IMR-90 (cell line): ENCODE measurements at regions not wholly inside any gene's neighbourhood (a gene's known extent, or its start where the extent isn't known, plus 50 kb on each side); places are given as distances from the start of the nearest gene placed in this dataset.

Experiments used
- ATAC-seq: fragments of 200-7000 bp; cut with Tn5 transposase; 2 replicates; pipeline ENCODE4 v1.9.1; 2020; ENCODE audit warnings: low read depth, mild to moderate bottlenecking, moderate library complexity
- BruUV-seq: library from RNA; stranded (reverse); fragments of 400-500 nt; replicated peaks from 2 replicates; lab custom pipeline; 2021; lab: Mats Ljungman, UMichigan
- CTCF ChIA-PET: fragments of 300-600 bp; formaldehyde crosslinking; extraction: SDS; loops from one replicate; lab custom pipeline; 2021; ENCODE audit warnings: antibody characterized with exemption; lab: Yijun Ruan, JAX
- POLR2A ChIA-PET: fragments of 300-600 bp; sonication (Branson Sonifier 250); formaldehyde crosslinking; loops from one replicate; lab custom pipeline; 2022; ENCODE audit warnings: antibody characterized with exemption; ENCODE audit not compliant: unreplicated experiment; lab: Charles Lee
- DNase-seq: peaks from one replicate; pipeline ENCODE4 v3.0.0; 2013
- H2AFZ ChIP-seq: replicated peaks from 2 replicates; pipeline ENCODE3; 2013; ENCODE audit warnings: low read length, mild to moderate bottlenecking; ENCODE audit not compliant: poor library complexity
- H2AK5ac ChIP-seq: 2 replicates; pipeline ENCODE4 v1.6.1; 2013; ENCODE audit warnings: low read depth, low read length, inconsistent platforms
- H2AK9ac ChIP-seq: replicated peaks from 2 replicates; pipeline ENCODE3; 2013; ENCODE audit warnings: mild to moderate bottlenecking, low read depth, low read length, moderate library complexity; ENCODE audit not compliant: poor library complexity
- H2BK120ac ChIP-seq: 2 replicates; pipeline ENCODE4 v1.6.1; 2013; ENCODE audit warnings: low read depth, low read length, inconsistent platforms
- H2BK15ac ChIP-seq: 3 replicates; pipeline ENCODE4 v1.6.1; 2013; ENCODE audit warnings: low read depth, low read length, inconsistent platforms
- H2BK20ac ChIP-seq: 2 replicates; pipeline ENCODE4 v1.6.1; 2013; ENCODE audit warnings: low read depth, mild to moderate bottlenecking, inconsistent platforms, low read length, moderate library complexity
- H2BK5ac ChIP-seq: 2 replicates; pipeline ENCODE4 v1.6.1; 2013; ENCODE audit warnings: mild to moderate bottlenecking, low read depth, low read length, inconsistent platforms; ENCODE audit not compliant: poor library complexity, severe bottlenecking
- H3K14ac ChIP-seq: replicated peaks from 2 replicates; pipeline ENCODE4 v1.6.1; 2013; ENCODE audit warnings: low read depth, low read length, inconsistent platforms
- H3K18ac ChIP-seq: 2 replicates; pipeline ENCODE4 v1.6.1; 2013; ENCODE audit warnings: low read depth, low read length, control low read depth
- H3K23ac ChIP-seq: 2 replicates; pipeline ENCODE4 v1.6.1; 2013; ENCODE audit warnings: low read depth, low read length, inconsistent platforms
- H3K27ac ChIP-seq: 2 replicates; pipeline ENCODE4 v1.5.1; 2013; ENCODE audit warnings: mild to moderate bottlenecking, control low read depth, low read length; ENCODE audit not compliant: insufficient read depth
- H3K27me3 ChIP-seq: 2 replicates; pipeline ENCODE4 v1.6.1; 2013; ENCODE audit warnings: low read length; ENCODE audit not compliant: control insufficient read depth, insufficient read depth
- H3K36me3 ChIP-seq: 2 replicates; pipeline ENCODE4 v1.6.1; 2013; ENCODE audit warnings: low read length, mixed read lengths; ENCODE audit not compliant: control insufficient read depth, insufficient read depth
- H3K4ac ChIP-seq: 2 replicates; pipeline ENCODE4 v1.6.1; 2013; ENCODE audit warnings: low read depth, low read length, inconsistent platforms
- H3K4me1 ChIP-seq: 2 replicates; pipeline ENCODE4 v1.6.1; 2013; ENCODE audit warnings: low read length, mixed read lengths; ENCODE audit not compliant: control insufficient read depth, insufficient read depth
- H3K4me2 ChIP-seq: 2 replicates; pipeline ENCODE4 v1.6.1; 2013; ENCODE audit warnings: low read depth, mild to moderate bottlenecking, control low read depth, low read length, moderate library complexity
- H3K4me3 ChIP-seq: 2 replicates; pipeline ENCODE4 v1.5.1; 2013; ENCODE audit warnings: low read depth, mild to moderate bottlenecking, control low read depth, low read length, moderate library complexity; ENCODE audit not compliant: insufficient read depth
- H3K56ac ChIP-seq: 2 replicates; pipeline ENCODE4 v1.6.1; 2013; ENCODE audit warnings: low read length, inconsistent platforms; ENCODE audit not compliant: insufficient read depth; ENCODE audit errors: extremely low read depth
- H3K79me1 ChIP-seq, 2 experiments: 2 replicates each; pipeline ENCODE4 v1.6.1; 2013; ENCODE audit warnings: low read length in 2 of 2, inconsistent platforms in 1 of 2, low read depth in 1 of 2
- H3K9ac ChIP-seq: 2 replicates; pipeline ENCODE4 v1.6.1; 2013; ENCODE audit warnings: low read depth, low read length, control low read depth
- H3K9me1 ChIP-seq: 2 replicates; pipeline ENCODE4 v1.6.1; 2013; ENCODE audit warnings: low read length, inconsistent platforms; ENCODE audit not compliant: insufficient read depth
- H3K9me3 ChIP-seq: 2 replicates; pipeline ENCODE4 v1.6.1; 2013; ENCODE audit warnings: low read length; ENCODE audit not compliant: control insufficient read depth, insufficient read depth
- H4K20me1 ChIP-seq: 2 replicates; pipeline ENCODE4 v1.6.1; 2013; ENCODE audit warnings: low read length, inconsistent platforms; ENCODE audit not compliant: insufficient read depth
- H4K5ac ChIP-seq: 2 replicates; pipeline ENCODE4 v1.6.1; 2013; ENCODE audit warnings: mild to moderate bottlenecking, low read depth, low read length, control low read depth
- H4K8ac ChIP-seq, 2 experiments: 2 replicates each; pipeline ENCODE4 v1.6.1; 2013; ENCODE audit warnings: low read depth in 2 of 2, low read length in 2 of 2, control low read depth in 1 of 2, inconsistent platforms in 1 of 2
- H4K91ac ChIP-seq: 2 replicates; pipeline ENCODE4 v1.6.1; 2013; ENCODE audit warnings: low read depth, low read length, inconsistent platforms; ENCODE audit not compliant: insufficient read depth
- BHLHE40 ChIP-seq: fragments of 150-350 bp; IDR thresholded peaks from 2 replicates; pipeline ENCODE4 v1.6.1; 2016; ENCODE audit warnings: mild to moderate bottlenecking, low read depth, low read length
- CEBPB ChIP-seq: IDR thresholded peaks from 2 replicates; pipeline ENCODE4 v1.6.1; 2012; ENCODE audit warnings: low read depth, low read length, improper control_type of control experiment
- CHD1 ChIP-seq: IDR thresholded peaks from 2 replicates; pipeline ENCODE4 v1.6.1; 2012; ENCODE audit warnings: low read depth, low read length, improper control_type of control experiment
- CTCF ChIP-seq: conservative IDR thresholded peaks from 2 replicates; pipeline ENCODE4 v1.5.1; 2012; ENCODE audit warnings: mild to moderate bottlenecking, low read depth, low read length, improper control_type of control experiment
- ELK1 ChIP-seq: fragments of 150-350 bp; IDR thresholded peaks from 2 replicates; pipeline ENCODE4 v1.6.1; 2016; ENCODE audit warnings: low read depth, mild to moderate bottlenecking, low read length, moderate library complexity, borderline replicate concordance
- MAFK ChIP-seq: IDR thresholded peaks from 2 replicates; pipeline ENCODE4 v1.6.1; 2012; ENCODE audit warnings: low read depth, low read length, improper control_type of control experiment
- MAZ ChIP-seq: IDR thresholded peaks from 2 replicates; pipeline ENCODE4 v1.6.1; 2012; ENCODE audit warnings: low read depth, mild to moderate bottlenecking, low read length, improper control_type of control experiment, moderate library complexity, borderline replicate concordance
- MXI1 ChIP-seq: IDR thresholded peaks from 2 replicates; pipeline ENCODE4 v1.6.1; 2012; ENCODE audit warnings: low read depth, mild to moderate bottlenecking, low read length, moderate library complexity, borderline replicate concordance
- NFE2L2 ChIP-seq: fragments of 150-350 bp; IDR thresholded peaks from 2 replicates; pipeline ENCODE4 v1.6.1; 2016; ENCODE audit warnings: low read depth, mild to moderate bottlenecking, low read length
- POLR2A ChIP-seq: IDR thresholded peaks from 2 replicates; pipeline ENCODE4 v1.6.1; 2012; ENCODE audit warnings: mild to moderate bottlenecking, low read depth, low read length
- RAD21 ChIP-seq: IDR thresholded peaks from 2 replicates; pipeline ENCODE4 v1.6.1; 2012; ENCODE audit warnings: low read length, improper control_type of control experiment
- RFX5 ChIP-seq: IDR thresholded peaks from 2 replicates; pipeline ENCODE4 v1.8.0; 2012; ENCODE audit warnings: low read depth, mild to moderate bottlenecking, low read length, moderate library complexity
- SMC3 ChIP-seq: fragments of 150-350 bp; IDR thresholded peaks from 2 replicates; pipeline ENCODE4 v1.6.1; 2016; ENCODE audit warnings: low read depth, mild to moderate bottlenecking, antibody characterized with exemption, low read length, moderate library complexity
- USF2 ChIP-seq: fragments of 150-350 bp; IDR thresholded peaks from 2 replicates; pipeline ENCODE4 v1.6.1; 2017; ENCODE audit warnings: mild to moderate bottlenecking, antibody characterized with exemption, low read length, low read depth
- WGBS, 2 experiments: methylation state at CpG; one replicate each; pipeline versions ENCODE4 v1.1.5 to v1.1.7; 2013; ENCODE audit warnings: missing lambda C conversion rate in 2 of 2; ENCODE audit not compliant: insufficient read length in 1 of 2; ENCODE audit errors: extremely low coverage in 2 of 2; 5-methylcytosine and 5-hydroxymethylcytosine counted together
- dilution Hi-C: fragments of 300-500 bp; cut with HindIII; formaldehyde crosslinking; loops from one replicate; pipeline ENCODE4 v1.14.3; 2018; ENCODE audit warnings: low sequenced_read_pairs; ENCODE audit not compliant: unreplicated experiment
- in situ Hi-C: fragments of 300-500 bp; cut with MboI; formaldehyde crosslinking; loops from 3 replicates; pipeline ENCODE4 v1.14.3; 2019; ENCODE audit warnings: low sequenced_read_pairs, inconsistent platforms, mixed read lengths
- intact Hi-C: fragments of 100-400 bp; cut with micrococcal nuclease; formaldehyde crosslinking; loops from 2 replicates; pipeline ENCODE4 v1.10.0; 2022

GRCh38 chr2:128536925-128537620, 218.4 kb upstream of the HS6ST1 start:
- peak overlapping the region; percentile 14 for H4K5ac ChIP-seq
- peak overlapping the region; percentile 48 to 96 for H4K8ac ChIP-seq
- H3K27ac ChIP-seq = peak overlapping the region; percentile 79
- peaks cover 8% of the 10 kb centered on the region for H3K4me1 ChIP-seq
- H2BK20ac ChIP-seq = peak overlapping the region; percentile 99
- ATAC-seq (peak; percentile 91), DNase-seq (peak; percentile 99)
- peak overlapping the region; percentile 28; the same call in 1 of the 2 replicates for H2AK5ac ChIP-seq
- H3K18ac ChIP-seq = peak overlapping the region; percentile 53
- ChIA-PET POLR2A (no interaction called here), CTCF (interaction anchor here (0.7 to 1.4 kb wide), 3 partner anchors 11 to 165 kb away, joined by 3 read pairs; no protein-coding TSS in a partner anchor)
- H3K56ac ChIP-seq = peak overlapping the region; percentile 93
- peak overlapping the region; percentile 89 for H3K14ac ChIP-seq
- H2BK5ac ChIP-seq = peak overlapping the region; percentile 74
- peak overlapping the region; percentile 93 for H2AK9ac ChIP-seq
- H3K79me1 ChIP-seq = peaks cover 3 to 4% of the 10 kb centered on the region in 2 experiments; a peak in 1 of 4 replicates
- no peaks in the 10 kb centered on the region for H3K36me3 ChIP-seq
- in situ Hi-C loops (loop anchor here (10.0 kb wide), 1 partner anchor 212 kb away; no protein-coding TSS in a partner anchor), intact Hi-C loops (loop anchor here (1.0 to 2.0 kb wide), 4 partner anchors 26 to 215 kb away; no protein-coding TSS in a partner anchor), dilution Hi-C loops (no loop called here)
- peak overlapping the region; percentile 37 for H3K4me2 ChIP-seq
- no TSS peak for BruUV-seq
- no peaks in the 10 kb centered on the region for H4K20me1 ChIP-seq
- no peak overlapping the region for H3K4me3 ChIP-seq
- H4K91ac ChIP-seq = peak overlapping the region; percentile 94
- peak overlapping the region; percentile 23 for H3K9ac ChIP-seq
- peak overlapping the region; percentile 94 for H3K4ac ChIP-seq
- H3K9me1 ChIP-seq = peaks cover 3% of the 10 kb centered on the region
- no peaks in the 10 kb centered on the region for H3K9me3 ChIP-seq
- no CpG with 5 or more reads among the region's 14 CpGs for WGBS, 2 experiments
- H3K23ac ChIP-seq = peak overlapping the region; percentile 91
- no peaks in the 10 kb centered on the region for H3K27me3 ChIP-seq
- H2BK15ac ChIP-seq = peak overlapping the region; percentile 76; the same call in 1 of the 3 replicates
- H2BK120ac ChIP-seq = peak overlapping the region; percentile 99
- H2AFZ ChIP-seq = peak overlapping the region; percentile 83
- TF ChIP-seq MAFK (peak; percentile 27; the same call in 1 of the 2 replicates), NFE2L2 (peak; percentile 58; the same call in 1 of the 2 replicates), USF2 (peak; percentile 64; the same call in 1 of the 2 replicates), CTCF (peak; percentile 17; the same call in 1 of the 2 replicates), CHD1 (no peak), RAD21 (peak; percentile 37), POLR2A (peak; percentile 72; the same call in 1 of the 2 replicates), CEBPB (peak; percentile 74), MAZ (peak; percentile 82), ELK1 (no peak), RFX5 (no peak), BHLHE40 (peak; percentile 100), SMC3 (0 out of 2 replicates have a peak, but pooled peaks have one; percentile 11), MXI1 (peak; percentile 77; the same call in 1 of the 2 replicates)
